GM10248 (cell line): ENCODE measurements at regions not wholly inside any gene's neighbourhood (a gene's known extent, or its start where the extent isn't known, plus 50 kb on each side); places are given as distances from the start of the nearest gene placed in this dataset.

Experiments used
- CTCF ChIA-PET: fragments of 300-600 bp; sonication (Branson Sonifier 250); formaldehyde crosslinking; extraction: SDS; loops from one replicate; lab custom pipeline; 2021; ENCODE audit warnings: antibody characterized with exemption; lab: Yijun Ruan, JAX
- POLR2A ChIA-PET: fragments of 350-650 bp; sonication (Branson Sonifier 250); formaldehyde crosslinking; extraction: SDS; loops from one replicate; lab custom pipeline; 2020; ENCODE audit warnings: antibody characterized with exemption; lab: Yijun Ruan, JAX
- DNase-seq: peaks from one replicate; pipeline ENCODE4 v3.0.0; 2012; ENCODE audit errors: extremely low spot score
- CTCF ChIP-seq: IDR thresholded peaks from 2 replicates; pipeline ENCODE4 v1.5.1; 2012; ENCODE audit warnings: mild to moderate bottlenecking, low read depth; ENCODE audit errors: extremely low read depth, missing control alignments, control extremely low read depth

- CTCF ChIA-PET: no interaction called here
- no peak for DNase-seq
- POLR2A ChIA-PET: no interaction called here
- no peak for TF ChIP-seq CTCF
Measured at GRCh38 chr2:211126256-211126655, 569.9 kb downstream of the CPS1 start.

- POLR2A ChIA-PET: no interaction called here
Measured at GRCh38 chr2:211127501-211127900, 571.1 kb downstream of the CPS1 start.

DNA sequence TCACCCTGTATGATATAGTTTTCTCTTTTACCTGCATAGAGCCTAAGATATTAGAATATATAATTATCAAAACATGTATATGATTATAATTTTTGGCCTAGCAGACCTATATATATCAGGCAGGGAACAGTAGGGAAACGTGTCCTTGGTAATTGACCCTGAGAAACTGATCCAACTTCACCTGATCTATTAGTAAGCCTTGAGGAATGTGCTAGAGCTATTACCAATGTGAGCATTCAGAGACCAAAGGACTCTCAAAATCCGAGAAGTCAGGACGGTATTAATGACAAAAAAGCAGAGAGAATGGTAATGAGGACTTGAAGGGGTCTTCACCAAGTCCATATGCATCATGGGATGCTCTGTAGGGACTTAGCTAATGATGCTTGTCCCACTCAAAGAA lies 571.9 kb downstream of the CPS1 start:
- TF ChIP-seq CTCF: no peak
- POLR2A ChIA-PET: no interaction called here
- DNase-seq: no peak
- CTCF ChIA-PET: interaction anchor here (0.9 to 1.4 kb wide), 2 partner anchors 9 to 31 kb away, joined by 3 read pairs; no protein-coding TSS in a partner anchor

More at GRCh38 chr2:211127501-211127900, 571.1 kb downstream of the CPS1 start:
- DNase-seq: no peak
- CTCF ChIA-PET: interaction anchor here (0.9 to 1.4 kb wide), 2 partner anchors 10 to 31 kb away, joined by 3 read pairs; no protein-coding TSS in a partner anchor
- TF ChIP-seq CTCF: no peak

DNA sequence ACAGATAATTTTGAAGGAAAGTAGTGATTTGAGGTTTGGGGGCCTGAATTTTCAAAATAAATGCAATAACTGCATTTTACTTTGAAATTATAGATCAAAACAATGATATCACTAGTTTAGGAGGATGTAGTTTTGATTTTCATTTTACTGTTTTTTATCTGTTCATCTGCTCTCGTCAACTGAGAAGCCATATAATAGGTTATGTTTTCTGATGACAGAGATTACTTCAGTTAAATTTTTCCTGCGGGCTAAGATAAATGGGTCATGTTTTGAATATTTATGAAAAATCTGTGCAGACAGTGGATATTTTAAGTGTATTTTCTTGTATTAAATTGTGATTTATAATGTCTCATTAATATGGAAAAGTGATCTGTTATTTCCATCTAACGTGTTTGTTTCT lies 573.4 kb downstream of the CPS1 start:
- ChIA-PET CTCF (no interaction called here), POLR2A (no interaction called here)
- no peak for DNase-seq
- no peak for TF ChIP-seq CTCF

GRCh38 chr2:211132046-211132445 lies 575.6 kb downstream of the CPS1 start:
- no peak for DNase-seq
- ChIA-PET CTCF (interaction anchor here (0.8 to 1.4 kb wide), 4 partner anchors 8 to 46 kb away, joined by 3 to 4 read pairs (median 4); no protein-coding TSS in a partner anchor), POLR2A (no interaction called here)
- TF ChIP-seq CTCF: no peak

DNA sequence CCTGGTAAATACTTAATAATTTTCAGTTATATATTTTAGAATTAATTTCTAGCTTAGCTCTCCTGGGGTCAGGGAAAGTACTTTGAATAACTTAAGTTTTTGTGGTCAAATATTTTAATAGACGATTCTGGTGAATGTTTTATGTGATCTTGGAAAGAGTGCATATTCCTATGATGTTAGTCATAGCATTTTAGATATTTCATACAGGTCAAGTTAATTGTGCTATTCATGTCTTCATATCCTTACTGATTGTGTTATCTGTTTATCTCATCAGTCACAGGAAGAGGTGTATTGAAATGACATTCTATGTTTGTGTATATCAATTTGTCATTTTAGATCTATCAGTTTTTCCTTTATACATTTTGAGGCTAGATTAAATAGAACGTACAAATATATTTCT lies 576.2 kb downstream of the CPS1 start:
- CTCF ChIA-PET: interaction anchor here (0.8 to 1.4 kb wide), 3 partner anchors 25 to 47 kb away, joined by 3 to 4 read pairs (median 4); no protein-coding TSS in a partner anchor
- POLR2A ChIA-PET: interaction anchor here (0.5 kb wide), 1 partner anchor 1644 kb away, joined by 5 read pairs; no protein-coding TSS in a partner anchor

More for the DNA sequence above, 576.2 kb downstream of the CPS1 start:
- no peak for DNase-seq
- no peak for TF ChIP-seq CTCF
